HG02571 (cell line): ENCODE measurements at regions not wholly inside any gene's neighbourhood (a gene's known extent, or its start where the extent isn't known, plus 50 kb on each side); places are given as distances from the start of the nearest gene placed in this dataset.

ENCODE experiments used
- ATAC-seq: cut with Tn5 transposase; IDR thresholded peaks from one replicate; pipeline ENCODE4 v1.9.1; 2021; ENCODE audit warnings: mild to moderate bottlenecking, moderate library complexity; ENCODE audit not compliant: unreplicated experiment

- no peak for ATAC-seq
These were observed 375.1 kb downstream of the CHSY3 start for GRCh38 chr5:130279386-130279785.

GRCh38 chr5:130278136-130278535, 373.9 kb downstream of the CHSY3 start:
- ATAC-seq, result no peak

GRCh38 chr5:130277522-130277921, 373.3 kb downstream of the CHSY3 start:
- ATAC-seq, result no peak

GRCh38 chr5:130277002-130277401, 372.7 kb downstream of the CHSY3 start:
- no peak for ATAC-seq

- no peak for ATAC-seq
These were observed 368.6 kb downstream of the CHSY3 start for GRCh38 chr5:130272837-130273236.

- no peak for ATAC-seq
These were observed 366.5 kb downstream of the CHSY3 start for GRCh38 chr5:130270786-130271185.

- ATAC-seq, result no peak
These were observed 364.2 kb downstream of the CHSY3 start for GRCh38 chr5:130268489-130268888.

GRCh38 chr5:130267926-130268325, 363.7 kb downstream of the CHSY3 start:
- ATAC-seq, result no peak

- no peak for ATAC-seq
These were observed 356.2 kb downstream of the CHSY3 start for GRCh38 chr5:130260481-130260880.

GRCh38 chr5:130251931-130252330, 347.7 kb downstream of the CHSY3 start:
- ATAC-seq, result no peak

- no peak for ATAC-seq
These were observed 339.4 kb downstream of the CHSY3 start for GRCh38 chr5:130243641-130244040.

- no peak for ATAC-seq
These were observed 333.5 kb downstream of the CHSY3 start for GRCh38 chr5:130237721-130238120.
